HTR-8/SVneo (cell line): ENCODE measurements at regions not wholly inside any gene's neighbourhood (a gene's known extent, or its start where the extent isn't known, plus 50 kb on each side); places are given as distances from the start of the nearest gene placed in this dataset.

ENCODE experiments used
- DNase-seq: peaks from one replicate; pipeline ENCODE4 v3.0.0; 2011; ENCODE audit warnings: low spot score, mixed read lengths; ENCODE audit not compliant: insufficient read length
- FAIRE-seq: peaks from 2 replicates; lab custom pipeline; 2011; peaks lifted over from hg19 to GRCh38; lab: Jason Lieb, UNC

- FAIRE-seq = no peak
These were observed 311.9 kb downstream of the DUSP6 start for GRCh38 chr12:89040146-89040964.

DNA sequence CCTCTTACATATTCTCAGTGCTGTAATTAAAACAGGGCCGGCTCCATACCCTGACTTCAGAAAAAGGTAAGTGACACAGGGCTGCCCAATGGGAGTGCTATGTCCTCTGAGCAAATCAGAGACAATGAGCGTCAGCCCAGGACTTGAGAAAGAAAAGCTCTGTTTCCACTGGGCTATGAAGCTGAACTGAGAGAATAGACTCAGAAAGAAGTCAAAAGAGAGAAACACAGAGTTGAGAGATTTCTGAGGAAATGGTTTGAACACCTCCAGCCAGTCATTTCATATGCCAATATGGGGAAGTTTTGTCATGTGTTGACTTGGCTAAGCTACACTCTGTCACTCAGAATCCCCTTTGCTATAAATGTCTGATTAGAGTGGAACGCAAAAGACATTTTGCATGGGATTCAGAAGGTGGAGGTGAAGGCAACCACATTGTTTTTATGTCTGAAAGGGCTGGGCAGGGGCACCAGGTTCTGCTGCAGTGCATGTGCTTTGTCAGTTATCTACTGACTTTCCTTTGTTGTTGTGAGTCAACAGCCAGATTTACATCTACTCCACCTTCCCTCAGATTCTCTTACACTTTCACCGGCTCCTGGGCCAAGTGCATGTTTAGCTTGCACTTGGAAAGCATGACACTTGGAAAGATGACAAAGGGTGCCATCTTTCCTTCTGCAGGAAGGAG is 313.3 kb downstream of the DUSP6 start:
- no peak for DNase-seq
- FAIRE-seq = no peak

More at GRCh38 chr12:89040146-89040964, 311.9 kb downstream of the DUSP6 start:
- DNase-seq = no peak

- FAIRE-seq = no peak
- no peak for DNase-seq
These were observed 319.2 kb downstream of the DUSP6 start for GRCh38 chr12:89033062-89033461.

DNA sequence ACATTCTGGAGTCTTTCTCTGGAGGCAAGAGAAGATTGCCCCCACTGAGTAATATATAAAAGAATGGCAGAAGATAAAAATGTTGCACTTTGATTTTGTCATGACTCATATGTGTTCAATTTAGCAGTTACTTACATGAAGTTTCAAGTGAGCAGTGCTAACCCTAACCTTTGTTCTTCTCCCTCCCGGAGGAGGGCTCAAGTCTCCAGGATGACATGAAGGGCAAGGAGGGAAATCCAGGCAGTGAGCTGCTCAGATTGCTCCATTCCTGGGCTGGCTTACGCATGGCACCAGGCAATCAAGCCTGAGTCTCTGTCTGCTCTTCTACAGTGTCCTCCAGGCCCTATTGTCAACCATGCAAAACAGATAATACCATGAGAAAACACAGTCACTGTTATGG is 322.3 kb downstream of the DUSP6 start:
- DNase-seq = no peak
- FAIRE-seq = no peak

DNA sequence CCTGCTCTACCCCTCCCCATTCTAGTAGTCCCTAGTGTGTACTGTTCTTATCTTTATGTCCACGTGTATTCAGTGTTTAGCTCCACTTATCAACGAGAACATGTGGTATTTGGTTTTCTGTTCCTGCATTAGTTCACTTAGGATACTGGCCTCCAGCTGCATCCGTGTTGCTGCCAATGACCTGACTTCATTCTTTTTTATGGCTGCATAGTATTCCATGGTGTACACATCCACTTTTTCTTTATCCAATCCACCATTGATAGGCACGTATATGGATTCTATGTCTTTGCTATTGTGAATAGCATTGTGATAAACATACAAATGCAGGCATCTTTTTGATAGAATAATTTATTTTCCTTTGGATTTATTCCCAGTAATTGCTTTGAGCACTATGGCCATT is 327.7 kb downstream of the DUSP6 start:
- no peak for FAIRE-seq

DNA sequence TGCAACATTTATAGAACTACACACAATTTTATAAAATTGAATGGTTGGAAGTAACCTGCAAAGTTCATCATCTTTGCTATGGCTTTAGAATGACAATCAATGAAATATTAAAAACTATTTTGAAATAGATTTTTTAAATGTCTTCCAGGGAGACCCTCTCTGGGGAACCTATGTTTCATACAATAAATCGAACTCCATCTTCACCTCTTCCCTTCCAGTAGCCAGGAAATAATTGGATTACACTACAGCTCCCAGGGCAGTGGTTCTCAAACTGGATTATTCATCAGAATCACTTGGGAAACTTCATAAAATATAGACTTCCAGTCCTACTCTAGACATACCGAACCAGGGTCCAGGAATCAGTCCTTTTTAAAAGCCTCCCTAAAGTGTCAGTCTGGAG is 328.4 kb downstream of the DUSP6 start:
- FAIRE-seq (no peak), DNase-seq (no peak)

More for the DNA sequence above, 327.7 kb downstream of the DUSP6 start:
- no peak for DNase-seq

DNA sequence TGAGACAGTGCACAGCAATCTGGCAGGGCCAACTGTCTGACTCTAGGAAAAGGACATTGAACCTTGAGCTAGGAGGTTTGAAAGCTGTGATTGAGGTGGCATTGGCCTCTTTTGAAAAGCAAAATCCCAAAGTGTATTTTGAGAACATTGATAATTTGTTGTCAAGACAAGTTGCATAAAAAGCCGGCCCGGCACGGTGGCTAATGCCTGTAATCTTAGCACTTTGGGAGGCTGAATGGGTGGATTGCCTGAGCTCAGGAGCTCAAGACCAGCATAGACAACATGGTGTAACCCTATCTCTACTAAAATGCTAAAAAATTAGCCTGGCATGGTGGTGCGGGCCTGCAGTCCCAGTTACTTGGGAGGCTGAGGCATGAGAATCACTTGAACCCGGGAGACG is 331.6 kb downstream of the DUSP6 start:
- DNase-seq (no peak), FAIRE-seq (no peak)

GRCh38 chr12:89020121-89020480 is 332.2 kb downstream of the DUSP6 start:
- peak; percentile 9 for FAIRE-seq
- DNase-seq = no peak

- FAIRE-seq (peak; percentile 89), DNase-seq (peak; percentile 62)
These were observed 332.7 kb downstream of the DUSP6 start for GRCh38 chr12:89019439-89020120.

DNA sequence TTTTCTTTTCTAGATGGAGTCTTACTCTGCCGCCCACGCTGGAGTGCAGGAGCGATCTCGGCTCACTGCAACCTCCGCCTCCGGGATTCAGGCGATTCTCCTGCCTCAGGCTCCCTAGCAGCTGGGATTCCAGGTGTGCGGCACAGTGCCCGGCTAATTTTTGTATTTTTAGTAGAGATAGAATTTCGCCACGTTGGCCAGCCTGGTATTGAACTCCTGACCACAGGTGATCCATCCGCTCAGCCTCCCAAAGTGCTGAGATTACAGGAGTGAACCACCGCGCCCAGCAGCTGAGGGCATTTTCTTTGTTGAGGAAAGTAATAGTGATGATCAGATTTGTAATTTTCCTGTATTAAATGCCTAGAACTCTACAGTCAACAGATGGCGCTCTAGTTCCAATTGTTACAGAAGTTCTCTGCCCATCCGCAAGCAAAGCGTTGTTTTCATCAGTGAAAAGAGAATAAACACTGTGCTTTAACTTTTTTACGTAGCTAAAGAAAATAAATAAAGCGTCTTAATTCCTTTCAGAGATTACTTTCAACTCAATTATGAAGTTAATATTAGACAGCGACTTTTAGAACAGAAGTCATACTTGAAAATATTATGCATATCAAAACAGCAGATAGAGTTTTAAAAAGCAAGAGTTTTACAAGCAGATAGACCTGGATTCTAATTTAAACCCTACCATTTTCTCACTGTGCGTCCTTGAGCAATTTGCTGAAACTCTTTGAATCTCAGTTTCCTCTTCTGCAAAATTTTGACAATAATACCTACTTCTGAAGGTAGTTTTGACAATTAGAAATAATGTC is 335.1 kb downstream of the DUSP6 start:
- FAIRE-seq (no peak), DNase-seq (peak; percentile 37)

DNA sequence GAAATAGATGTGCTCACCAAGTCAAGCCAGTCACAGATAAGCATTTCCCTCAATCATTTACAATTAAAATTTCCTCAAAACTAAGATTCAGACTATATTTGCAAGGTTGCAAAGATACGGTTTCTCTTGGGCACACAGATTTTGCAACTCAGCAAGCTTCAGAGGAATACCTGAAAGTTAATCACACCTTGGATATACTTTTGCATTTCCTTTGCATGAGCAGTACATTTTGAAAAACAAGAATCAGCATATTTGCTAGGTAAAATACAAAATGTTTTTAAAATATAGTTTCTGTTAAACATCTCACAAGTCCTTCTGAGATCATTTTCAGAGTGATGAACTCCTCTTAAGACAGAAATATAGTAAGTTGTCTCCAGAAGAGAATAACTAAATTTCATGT is 336.9 kb downstream of the DUSP6 start:
- DNase-seq (no peak), FAIRE-seq (no peak)

- FAIRE-seq (no peak), DNase-seq (no peak)
These were observed 353.9 kb downstream of the DUSP6 start for GRCh38 chr12:88998421-88998820.

- FAIRE-seq (no peak), DNase-seq (no peak)
These were observed 356.0 kb downstream of the DUSP6 start for GRCh38 chr12:88996200-88996788.

GRCh38 chr12:88994971-88995370 is 357.3 kb downstream of the DUSP6 start:
- FAIRE-seq (no peak), DNase-seq (no peak)

DNA sequence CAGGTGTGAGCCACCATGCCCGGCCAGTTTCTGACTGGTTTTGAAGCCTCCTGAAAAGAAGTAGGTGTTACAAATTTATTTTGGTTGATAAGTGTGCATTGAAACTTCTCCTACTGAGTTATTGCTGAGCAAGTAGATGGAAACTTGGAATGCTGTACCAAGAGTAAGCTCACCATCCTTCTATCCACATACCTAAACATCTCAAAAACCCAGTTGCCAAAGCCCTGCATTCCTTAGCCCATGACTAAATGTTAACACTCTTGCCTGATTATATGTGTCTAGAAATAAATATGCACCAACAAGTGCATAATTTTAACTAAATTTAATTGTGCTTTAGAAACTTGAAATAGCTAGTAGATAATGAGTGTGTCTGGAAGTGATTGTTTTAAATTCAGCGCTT is 357.8 kb downstream of the DUSP6 start:
- FAIRE-seq (no peak), DNase-seq (no peak)

- FAIRE-seq (no peak), DNase-seq (peak; percentile 44)
These were observed 358.6 kb downstream of the DUSP6 start for GRCh38 chr12:88993651-88994050.

DNA sequence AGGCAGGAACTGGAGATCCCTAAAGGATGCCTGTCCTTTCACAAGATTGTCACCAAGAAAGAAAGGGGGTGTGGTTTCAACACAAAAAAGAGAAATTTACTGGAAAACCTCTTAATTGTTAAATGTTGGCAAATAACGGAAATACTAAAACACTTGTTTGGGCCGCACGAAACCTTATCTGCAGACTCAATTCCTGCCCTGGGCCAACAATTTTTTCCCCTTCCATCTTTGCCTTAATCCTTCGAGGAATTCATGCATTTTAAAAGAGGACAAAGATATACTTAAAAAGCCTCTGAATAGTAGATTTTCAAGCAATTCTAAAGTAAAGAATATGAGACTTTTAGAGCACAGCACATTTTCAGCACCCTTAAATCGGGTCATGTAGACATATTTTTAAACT is 366.2 kb downstream of the DUSP6 start:
- FAIRE-seq = no peak
- DNase-seq = no peak

DNA sequence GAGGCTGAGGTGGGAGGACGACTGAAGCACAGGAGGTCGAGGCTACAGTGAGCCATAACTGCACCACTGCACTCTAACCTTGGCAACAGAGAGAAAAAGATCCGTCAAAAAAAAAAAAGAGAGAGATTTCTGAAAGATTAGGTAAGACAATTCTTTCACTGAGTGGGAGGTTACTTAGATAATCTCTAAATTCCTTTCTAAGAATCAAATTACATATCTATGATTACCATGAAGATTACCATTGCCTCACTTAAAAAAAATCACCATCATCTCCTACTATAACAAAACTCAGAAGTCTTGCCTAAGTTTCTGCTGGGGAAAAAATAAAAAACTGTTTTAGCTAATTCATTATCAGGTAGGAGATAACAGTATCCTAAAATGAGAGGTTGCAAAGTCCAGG is 366.7 kb downstream of the DUSP6 start:
- FAIRE-seq (no peak), DNase-seq (peak; percentile 2)

GRCh38 chr12:88985011-88985410 is 367.3 kb downstream of the DUSP6 start:
- FAIRE-seq (no peak), DNase-seq (no peak)

DNA sequence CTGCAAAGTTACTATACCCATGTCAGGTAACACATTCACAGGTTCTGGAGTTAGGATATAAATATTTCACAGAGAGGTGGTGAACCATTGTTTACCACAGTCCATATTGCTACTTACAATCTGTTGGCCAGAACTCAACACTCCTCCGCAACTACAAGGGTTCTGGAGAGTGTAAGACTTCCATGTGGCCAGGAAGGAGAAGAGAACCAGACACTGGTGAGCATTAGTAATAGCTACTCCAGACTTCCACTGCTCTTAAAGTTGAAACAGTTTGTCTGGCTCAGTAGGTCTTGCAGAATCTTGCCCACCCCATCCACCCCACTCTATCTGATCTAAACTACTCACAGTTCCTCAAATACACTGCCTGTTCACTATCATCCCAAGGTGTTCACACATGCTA is 369.6 kb downstream of the DUSP6 start:
- no peak for DNase-seq
- no peak for FAIRE-seq
